Glomerular visceral epithelial cell (primary cell): ENCODE measurements at regions not wholly inside any gene's neighbourhood (a gene's known extent, or its start where the extent isn't known, plus 50 kb on each side); places are given as distances from the start of the nearest gene placed in this dataset.
A peak's percentile ranks its signal among the peaks of the same experiment; 100 is the strongest.

Source experiments
- DNase-seq: peaks from one replicate; pipeline ENCODE4 v3.0.0-alpha.2; 2016; ENCODE audit errors: extremely low spot score

GRCh38 chr10:128221807-128222206 lies 95.6 kb upstream of the MKI67 start:
- no peak for DNase-seq

- no peak for DNase-seq
Measured at GRCh38 chr10:128222332-128222849, 96.2 kb upstream of the MKI67 start.

DNA sequence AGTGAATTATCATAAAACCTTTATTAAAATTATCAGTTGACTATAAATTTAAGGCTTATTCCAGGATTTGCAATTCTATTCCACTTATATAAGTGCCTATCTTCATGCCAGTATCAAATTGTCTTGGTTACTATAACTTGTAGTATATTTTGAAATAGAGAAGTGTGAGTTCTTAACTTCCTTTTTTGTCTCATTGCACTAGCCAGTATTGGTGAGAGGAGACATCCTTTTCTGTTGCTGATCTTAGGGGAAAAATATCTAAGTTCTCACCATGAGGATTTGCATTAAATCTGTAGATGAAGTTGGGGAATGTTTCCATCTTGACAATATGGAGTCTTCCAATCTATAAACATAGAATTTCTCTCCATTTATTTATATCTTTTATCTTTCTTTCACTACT lies 104.2 kb upstream of the MKI67 start:
- DNase-seq: no peak

GRCh38 chr10:128233422-128233821 lies 107.2 kb upstream of the MKI67 start:
- DNase-seq: no peak

GRCh38 chr10:128237710-128238109 lies 111.5 kb upstream of the MKI67 start:
- DNase-seq: no peak

DNA sequence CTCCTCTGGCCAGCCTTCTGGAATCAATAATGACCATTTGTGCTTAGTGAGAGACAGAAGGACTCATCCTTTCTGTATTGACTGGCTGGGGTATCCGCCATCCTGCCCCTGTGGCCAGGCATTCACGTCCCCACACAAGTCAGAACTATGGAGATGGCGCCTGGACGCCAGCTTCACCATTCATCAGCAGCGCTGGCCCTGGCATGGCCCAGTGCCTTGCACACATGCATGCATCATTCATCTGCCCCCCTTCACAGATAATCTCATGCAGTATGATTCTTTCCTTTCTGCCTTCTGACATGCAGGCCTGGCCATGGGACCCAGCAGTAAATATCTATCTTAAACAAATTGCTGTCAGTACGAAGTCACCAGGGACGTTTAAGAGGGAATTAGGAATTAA lies 114.8 kb upstream of the MKI67 start:
- no peak for DNase-seq

DNA sequence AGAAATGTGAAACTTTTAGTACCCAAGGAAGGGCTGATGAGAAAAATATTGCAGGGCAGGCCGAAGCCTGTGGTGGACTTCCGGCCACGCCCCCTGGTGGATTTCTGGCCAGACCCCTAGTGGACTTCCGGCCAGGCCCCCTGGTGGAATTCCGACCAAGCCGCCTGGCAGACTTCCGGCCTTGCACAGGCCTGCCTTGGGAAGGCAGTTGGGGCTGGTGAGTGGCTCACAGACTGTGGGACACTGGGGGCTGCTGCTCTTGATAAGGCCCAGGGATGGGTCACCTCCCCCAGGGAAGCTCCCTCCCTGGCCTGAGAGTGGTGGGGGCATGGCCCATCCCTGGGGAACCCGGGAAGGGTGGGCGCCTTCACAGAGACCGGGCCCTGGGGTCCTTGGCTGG lies 116.4 kb upstream of the MKI67 start:
- DNase-seq: no peak

- DNase-seq: no peak
Measured at GRCh38 chr10:128245026-128245425, 118.8 kb upstream of the MKI67 start.

GRCh38 chr10:128247576-128247975 lies 121.4 kb upstream of the MKI67 start:
- no peak for DNase-seq

GRCh38 chr10:128254476-128254875 lies 128.3 kb upstream of the MKI67 start:
- DNase-seq: no peak

DNA sequence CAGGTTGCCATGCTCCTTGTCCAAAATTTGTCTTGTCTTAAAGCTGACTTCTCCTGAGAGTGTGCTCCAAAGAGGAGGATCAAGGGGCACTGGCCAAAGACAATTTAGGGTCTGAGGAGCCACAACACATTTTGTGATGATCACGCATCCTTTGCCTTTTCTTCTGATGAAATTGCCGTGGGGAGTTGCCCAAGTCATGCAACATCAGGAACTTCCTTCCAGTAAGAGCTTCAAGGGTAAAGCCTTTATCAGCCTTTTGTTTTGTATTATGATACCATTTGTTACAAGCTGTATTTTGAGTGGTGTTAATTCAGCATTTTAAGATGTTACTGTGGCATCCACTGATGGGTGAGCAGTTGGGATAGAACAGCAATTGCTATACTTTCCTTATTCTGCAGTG lies 131.2 kb upstream of the MKI67 start:
- DNase-seq: no peak

GRCh38 chr10:128258421-128258976 lies 132.3 kb upstream of the MKI67 start:
- no peak for DNase-seq

- peak; percentile 40 for DNase-seq
Measured at GRCh38 chr10:128263891-128264688, 137.9 kb upstream of the MKI67 start.

DNA sequence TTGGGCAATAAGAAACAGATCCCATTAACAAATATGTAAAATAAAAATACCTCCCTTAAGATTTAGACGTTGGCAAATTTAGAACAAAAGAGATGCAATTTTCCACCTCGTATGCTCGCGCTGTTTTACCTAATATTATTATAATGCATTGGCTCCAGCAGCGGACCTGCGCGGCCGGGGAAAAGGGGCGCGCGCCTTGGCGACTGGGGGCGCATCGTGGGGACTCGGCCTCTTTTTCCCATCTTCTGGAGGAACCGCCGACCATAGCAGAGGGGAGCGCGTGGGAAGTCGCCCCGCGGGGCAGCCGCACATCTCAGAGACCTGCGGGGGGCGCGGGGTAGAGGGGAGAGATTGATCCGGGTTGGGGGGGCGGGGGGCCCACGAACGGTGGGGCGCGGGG lies 139.4 kb upstream of the MKI67 start:
- DNase-seq: no peak

DNA sequence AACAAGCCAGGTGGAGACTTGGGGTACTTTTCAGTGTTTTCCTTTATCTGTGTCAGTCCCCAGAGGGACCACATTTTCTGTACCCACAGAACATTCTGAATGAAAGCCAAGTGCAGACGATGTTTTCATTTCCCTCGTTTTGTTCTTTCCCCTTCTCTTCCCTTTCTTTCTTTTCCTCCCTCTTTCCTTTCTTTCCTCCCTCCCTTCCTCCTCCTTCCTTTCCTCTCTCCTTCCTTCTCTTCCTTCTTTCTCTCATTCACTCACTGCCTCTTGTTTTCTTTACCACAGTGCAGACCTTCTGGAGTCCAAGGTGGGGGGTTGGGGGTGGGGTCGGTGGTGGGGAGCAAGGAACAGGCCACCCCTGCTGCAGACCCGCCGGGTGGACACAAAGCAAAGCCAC lies 141.4 kb upstream of the MKI67 start:
- DNase-seq: no peak

GRCh38 chr10:128268015-128268722 lies 141.9 kb upstream of the MKI67 start:
- DNase-seq: no peak

GRCh38 chr10:128274938-128275337 lies 148.7 kb upstream of the MKI67 start:
- DNase-seq: no peak

DNA sequence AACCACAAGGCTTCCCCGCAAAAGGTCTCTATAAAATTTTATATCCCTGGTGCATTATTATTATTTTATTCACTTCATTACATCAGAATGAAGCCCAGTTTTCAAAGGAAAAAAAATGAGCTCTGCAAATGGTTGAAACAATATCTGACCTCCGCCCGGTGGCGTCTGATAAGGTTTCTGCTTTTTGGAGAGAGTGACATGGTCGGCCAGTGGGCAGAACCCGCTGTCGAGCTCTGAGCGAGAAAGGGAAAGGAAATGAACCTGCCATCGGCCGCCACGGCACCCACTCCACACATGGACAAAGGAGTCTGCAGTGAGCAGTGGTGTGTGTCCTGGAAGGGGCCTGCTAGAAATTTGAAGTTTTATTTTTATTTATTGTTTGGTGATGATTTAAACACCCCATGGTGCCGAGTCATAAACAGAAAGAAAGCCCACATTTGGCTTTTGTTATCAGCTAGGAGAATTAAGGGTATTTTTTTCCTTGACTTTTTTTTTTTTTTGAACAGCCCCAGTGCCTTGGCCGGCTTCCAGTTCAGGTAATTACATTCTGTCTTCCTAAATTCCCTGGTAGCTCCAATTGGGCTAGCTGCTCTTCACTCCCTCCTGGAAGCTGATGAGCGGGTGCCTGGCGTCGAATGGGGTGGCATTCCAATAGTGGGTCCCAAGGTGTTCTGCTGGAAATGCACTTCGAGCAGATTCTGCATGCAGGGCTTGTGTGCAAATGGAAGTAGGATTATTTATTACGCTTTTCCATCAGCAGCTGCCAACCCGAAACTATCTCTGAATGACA lies 149.4 kb upstream of the MKI67 start:
- no peak for DNase-seq

DNA sequence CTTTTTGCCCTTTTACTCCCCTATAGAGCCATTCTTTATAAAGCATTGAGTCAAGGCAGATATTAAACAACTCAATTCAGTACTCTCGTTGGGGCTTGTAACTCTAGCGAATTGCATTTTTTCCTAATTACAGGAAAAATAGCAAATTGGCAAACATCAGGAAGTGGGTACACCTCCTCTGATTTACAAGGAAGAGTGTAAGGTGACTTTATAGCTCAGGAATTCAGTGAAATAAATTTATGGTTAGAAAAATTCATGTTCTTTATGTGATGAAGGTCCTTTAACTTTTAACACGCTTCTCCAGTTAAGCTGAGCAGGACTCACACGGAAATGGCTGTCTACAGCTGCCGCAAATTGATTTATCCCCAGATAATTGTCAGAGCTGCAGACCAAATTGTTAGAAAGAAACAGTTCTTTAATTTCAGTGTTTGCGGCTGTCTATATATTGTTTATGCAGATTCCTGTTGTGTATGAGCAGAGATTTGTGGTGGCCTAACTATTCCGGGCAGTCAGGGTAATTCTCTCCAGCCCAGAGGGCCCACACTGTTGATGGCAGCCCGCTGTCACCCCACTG lies 151.1 kb upstream of the MKI67 start:
- DNase-seq: no peak

DNA sequence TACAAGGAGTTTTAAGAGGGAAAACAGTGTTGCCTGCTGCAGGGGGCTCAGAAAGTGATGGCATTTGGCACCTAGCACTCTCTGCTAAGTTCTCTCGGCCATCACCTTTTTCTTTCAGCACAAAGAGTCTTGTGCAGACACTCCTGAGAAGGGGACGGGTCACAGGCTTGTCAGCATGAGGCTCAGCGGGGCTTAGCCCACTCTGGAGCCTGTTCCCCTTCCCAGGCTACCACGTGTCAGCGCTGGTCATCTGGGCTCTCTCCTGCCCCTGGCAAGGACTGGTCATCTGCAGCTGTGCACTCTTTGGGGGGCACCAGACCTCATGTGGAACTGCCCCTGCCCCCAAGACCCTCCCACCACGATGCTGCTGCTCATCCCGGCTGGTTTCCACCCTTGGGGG lies 152.1 kb upstream of the MKI67 start:
- no peak for DNase-seq

DNA sequence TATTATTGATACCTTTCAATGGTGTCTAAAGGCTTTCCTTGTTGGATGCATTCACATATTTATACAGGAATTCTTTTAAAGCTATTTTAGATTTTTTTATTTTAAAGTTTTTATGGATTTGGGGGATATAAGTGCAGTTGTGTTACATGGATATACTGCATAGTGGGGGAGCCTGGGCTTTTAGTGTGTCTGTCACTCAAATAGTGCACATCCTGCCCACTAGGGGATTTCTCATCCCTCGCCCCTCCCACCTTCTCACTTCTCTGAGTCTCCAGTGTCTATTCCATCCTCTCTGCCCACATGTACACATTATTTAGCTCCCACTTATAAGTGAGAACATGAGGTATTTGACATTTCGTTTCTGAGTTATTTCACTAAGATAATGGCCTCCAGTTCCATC lies 154.0 kb upstream of the MKI67 start:
- DNase-seq: no peak

- no peak for DNase-seq
Measured at GRCh38 chr10:128281343-128281742, 155.1 kb upstream of the MKI67 start.
